ENCODE measurements at regions not wholly inside any gene's neighbourhood (a gene's known extent, or its start where the extent isn't known, plus 50 kb on each side); places are given as distances from the start of the nearest gene placed in this dataset.

DNA sequence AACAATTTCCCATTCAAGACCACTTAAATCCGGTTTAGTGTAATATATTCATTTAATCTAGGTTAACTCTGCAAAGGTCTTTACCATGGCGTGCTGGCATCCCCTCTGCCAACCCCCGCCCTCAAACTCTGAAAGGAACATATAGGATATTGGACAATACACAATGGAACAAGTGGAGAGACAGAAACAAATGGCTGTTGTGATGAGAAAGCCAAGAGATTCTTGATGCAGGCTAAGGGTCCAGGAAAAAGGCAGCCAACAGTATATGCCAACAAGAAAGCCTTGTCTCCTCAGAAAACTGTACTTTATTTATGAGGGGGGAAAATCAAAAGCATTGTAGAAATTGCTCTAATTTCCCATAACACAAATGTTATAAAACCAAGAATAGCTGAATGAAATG is 407.3 kb upstream of the SGCG start:
- DNase-seq (ENCODE audit: low read depth, low spot score) (no peak), FAIRE-seq (no peak)
- H3K4me3 ChIP-seq (replicated peaks in 1 of 3; ENCODE audit: insufficient read depth in 1 of 3, low read depth in 1 of 3, low read length in 3 of 3): no peak overlapping the region
- no peak for TF ChIP-seq POLR2A (IDR thresholded peaks at IDR 0.05; ENCODE audit: low read depth, low read length)
- TF ChIP-seq, protein P1, sequence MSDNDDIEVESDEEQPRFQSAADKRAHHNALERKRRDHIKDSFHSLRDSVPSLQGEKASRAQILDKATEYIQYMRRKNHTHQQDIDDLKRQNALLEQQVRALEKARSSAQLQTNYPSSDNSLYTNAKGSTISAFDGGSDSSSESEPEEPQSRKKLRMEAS (IDR thresholded peaks at IDR 0.05; ENCODE audit: insufficient read depth, insufficient read length): no peak
- TF ChIP-seq FOS (IDR thresholded peaks at IDR 0.05; ENCODE audit: borderline replicate concordance, insufficient read depth, low read length): no peak
- TF ChIP-seq CTCF (IDR thresholded peaks at IDR 0.05; ENCODE audit: extremely low read depth in 1 of 2, insufficient read depth in 1 of 2, low read depth in 1 of 2, low read length in 2 of 2): no peak
- no peak for TF ChIP-seq EZH2 (IDR thresholded peaks at IDR 0.05; ENCODE audit: borderline replicate concordance, low read depth, low read length, severe bottlenecking)
- TF ChIP-seq GATA2 (IDR thresholded peaks at IDR 0.05; ENCODE audit: insufficient read depth, insufficient read length, low read depth, low read length): no peak
- TF ChIP-seq POLR2AphosphoS5 (IDR thresholded peaks at IDR 0.05; ENCODE audit: insufficient read depth, low read depth, low read length): no peak
- no peak for TF ChIP-seq MYC (IDR thresholded peaks at IDR 0.05; ENCODE audit: low read depth, low read length)
- TF ChIP-seq JUN (IDR thresholded peaks at IDR 0.05; ENCODE audit: borderline replicate concordance, insufficient read depth, insufficient read length, low read depth): no peak
- no peak overlapping the region for H3K9ac ChIP-seq (replicated peaks; ENCODE audit: extremely low read depth, insufficient read depth, low read length)
- ChIA-PET POLR2A (no interaction called here), CTCF (interaction anchor here (0.9 kb wide), 1 partner anchor 12 kb away, joined by 3 read pairs; no protein-coding TSS in a partner anchor)
- H3K9me1 ChIP-seq (replicated peaks; ENCODE audit: control insufficient read depth, extremely low read depth, insufficient read depth, low read length): no peaks in the 10 kb centered on the region
- H4K20me1 ChIP-seq (replicated peaks; ENCODE audit: control insufficient read depth, extremely low read depth, insufficient read depth, low read length): no peaks in the 10 kb centered on the region
- H3K27me3 ChIP-seq (ENCODE audit: control insufficient read depth in 2 of 2, insufficient read depth in 2 of 2, low read length in 2 of 2): no peaks in the 10 kb centered on the region
- no peak overlapping the region for H3K4me2 ChIP-seq (ENCODE audit: insufficient read depth, low read length)
- no peak overlapping the region for H3K27ac ChIP-seq (ENCODE audit: insufficient read depth, low read depth, low read length)
- H3K36me3 ChIP-seq (ENCODE audit: control insufficient read depth in 2 of 2, extremely low read depth in 1 of 2, insufficient read depth in 2 of 2, low read length in 2 of 2): no peaks in the 10 kb centered on the region
- BruUV-seq (replicated peaks): no TSS peak
- intact Hi-C loops (cut with micrococcal nuclease) (no loop called here), dilution Hi-C loops (cut with MboI; ENCODE audit: extremely low pct_ligation_motif_present, low sequenced_read_pairs) (no loop called here)
- H2AFZ ChIP-seq (ENCODE audit: low read depth, low read length): no peak overlapping the region
- no peaks in the 10 kb centered on the region for H3K79me2 ChIP-seq (ENCODE audit: control insufficient read depth, insufficient read depth, low read length)
- no peaks in the 10 kb centered on the region for H3K9me3 ChIP-seq (replicated peaks; ENCODE audit: control insufficient read depth, insufficient read depth, low read length)
- H3K4me1 ChIP-seq (ENCODE audit: control insufficient read depth, extremely low read depth, insufficient read depth, low read length): no peaks in the 10 kb centered on the region

Measured in endothelial cell of umbilical vein (primary cell).